ENCODE measurements at regions not wholly inside any gene's neighbourhood (a gene's known extent, or its start where the extent isn't known, plus 50 kb on each side); places are given as distances from the start of the nearest gene placed in this dataset.

DNA sequence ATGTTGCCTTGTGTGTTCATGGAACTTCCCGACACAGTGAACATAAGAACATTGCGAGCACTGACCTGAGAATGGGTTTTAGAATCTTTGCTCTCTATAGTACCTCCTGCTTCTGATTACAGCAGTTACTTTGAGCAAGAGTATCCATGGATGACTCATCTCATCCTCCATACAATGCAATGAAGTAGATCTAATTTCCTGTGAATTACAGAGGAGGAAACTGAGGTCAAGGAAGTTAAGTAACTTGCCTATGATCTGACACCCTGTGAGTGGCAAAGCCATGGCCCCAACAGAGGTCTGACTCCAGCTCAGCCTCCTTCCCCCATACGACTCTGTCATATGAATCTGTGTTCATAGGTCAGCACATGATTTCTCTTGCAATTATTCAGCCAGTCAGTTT, 518.1 kb downstream of the TFAP2A start:
- TF ChIP-seq POLR2A (IDR thresholded peaks at IDR 0.05): no peak
- TF ChIP-seq, protein P1, sequence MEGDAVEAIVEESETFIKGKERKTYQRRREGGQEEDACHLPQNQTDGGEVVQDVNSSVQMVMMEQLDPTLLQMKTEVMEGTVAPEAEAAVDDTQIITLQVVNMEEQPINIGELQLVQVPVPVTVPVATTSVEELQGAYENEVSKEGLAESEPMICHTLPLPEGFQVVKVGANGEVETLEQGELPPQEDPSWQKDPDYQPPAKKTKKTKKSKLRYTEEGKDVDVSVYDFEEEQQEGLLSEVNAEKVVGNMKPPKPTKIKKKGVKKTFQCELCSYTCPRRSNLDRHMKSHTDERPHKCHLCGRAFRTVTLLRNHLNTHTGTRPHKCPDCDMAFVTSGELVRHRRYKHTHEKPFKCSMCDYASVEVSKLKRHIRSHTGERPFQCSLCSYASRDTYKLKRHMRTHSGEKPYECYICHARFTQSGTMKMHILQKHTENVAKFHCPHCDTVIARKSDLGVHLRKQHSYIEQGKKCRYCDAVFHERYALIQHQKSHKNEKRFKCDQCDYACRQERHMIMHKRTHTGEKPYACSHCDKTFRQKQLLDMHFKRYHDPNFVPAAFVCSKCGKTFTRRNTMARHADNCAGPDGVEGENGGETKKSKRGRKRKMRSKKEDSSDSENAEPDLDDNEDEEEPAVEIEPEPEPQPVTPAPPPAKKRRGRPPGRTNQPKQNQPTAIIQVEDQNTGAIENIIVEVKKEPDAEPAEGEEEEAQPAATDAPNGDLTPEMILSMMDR (IDR thresholded peaks at IDR 0.05): no peak
